ENCODE measurements at regions not wholly inside any gene's neighbourhood (a gene's known extent, or its start where the extent isn't known, plus 50 kb on each side); places are given as distances from the start of the nearest gene placed in this dataset.

DNA sequence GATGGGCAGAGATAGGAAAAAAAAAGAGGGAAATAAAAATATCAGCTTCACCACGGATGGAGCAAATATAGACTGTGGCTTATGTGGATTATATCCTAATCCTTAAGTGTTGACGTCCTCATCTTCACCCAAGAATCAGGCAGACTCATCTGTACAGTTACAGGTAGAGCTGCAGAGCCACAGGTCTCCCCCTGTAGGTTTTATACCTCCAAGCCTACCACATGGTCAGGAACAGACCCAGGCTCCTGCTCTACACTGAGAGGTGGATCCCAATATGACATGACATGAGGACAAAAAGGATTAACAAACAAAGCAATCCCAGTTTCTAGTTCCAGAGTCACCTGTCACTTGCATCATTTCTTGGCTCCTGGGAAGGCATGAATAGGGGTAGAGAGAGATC, 400.8 kb downstream of the SEMA3D start:
- no peak for TF ChIP-seq POLR2AphosphoS5 (IDR thresholded peaks at IDR 0.05; ENCODE audit: low read depth, low read length)
- TF ChIP-seq, protein P1, sequence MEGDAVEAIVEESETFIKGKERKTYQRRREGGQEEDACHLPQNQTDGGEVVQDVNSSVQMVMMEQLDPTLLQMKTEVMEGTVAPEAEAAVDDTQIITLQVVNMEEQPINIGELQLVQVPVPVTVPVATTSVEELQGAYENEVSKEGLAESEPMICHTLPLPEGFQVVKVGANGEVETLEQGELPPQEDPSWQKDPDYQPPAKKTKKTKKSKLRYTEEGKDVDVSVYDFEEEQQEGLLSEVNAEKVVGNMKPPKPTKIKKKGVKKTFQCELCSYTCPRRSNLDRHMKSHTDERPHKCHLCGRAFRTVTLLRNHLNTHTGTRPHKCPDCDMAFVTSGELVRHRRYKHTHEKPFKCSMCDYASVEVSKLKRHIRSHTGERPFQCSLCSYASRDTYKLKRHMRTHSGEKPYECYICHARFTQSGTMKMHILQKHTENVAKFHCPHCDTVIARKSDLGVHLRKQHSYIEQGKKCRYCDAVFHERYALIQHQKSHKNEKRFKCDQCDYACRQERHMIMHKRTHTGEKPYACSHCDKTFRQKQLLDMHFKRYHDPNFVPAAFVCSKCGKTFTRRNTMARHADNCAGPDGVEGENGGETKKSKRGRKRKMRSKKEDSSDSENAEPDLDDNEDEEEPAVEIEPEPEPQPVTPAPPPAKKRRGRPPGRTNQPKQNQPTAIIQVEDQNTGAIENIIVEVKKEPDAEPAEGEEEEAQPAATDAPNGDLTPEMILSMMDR (IDR thresholded peaks at IDR 0.05), result no peak
